ENCODE measurements at regions not wholly inside any gene's neighbourhood (a gene's known extent, or its start where the extent isn't known, plus 50 kb on each side); places are given as distances from the start of the nearest gene placed in this dataset.

- no peak for TF ChIP-seq POLR2A (IDR thresholded peaks at IDR 0.05)
- TF ChIP-seq CTCF (IDR thresholded peaks at IDR 0.05): no peak
Measured at GRCh38 chr16:58960484-58960883, 226.4 kb upstream of the GOT2 start.

Data from lower leg skin (tissue), 3 donors.